ENCODE measurements at regions not wholly inside any gene's neighbourhood (a gene's known extent, or its start where the extent isn't known, plus 50 kb on each side); places are given as distances from the start of the nearest gene placed in this dataset.

GRCh38 chr9:96135753-96136290, 166.2 kb downstream of the HSD17B3 start (continued):
- TF ChIP-seq USF2 (IDR thresholded peaks at IDR 0.05; ENCODE audit: low read length) (no peak), KDM5A (IDR thresholded peaks at IDR 0.05; ENCODE audit: low read length) (no peak), TAF7 (optimal IDR thresholded peaks at IDR 0.05; ENCODE audit: borderline replicate concordance, low read depth, low read length) (no peak), HDAC6 (IDR thresholded peaks at IDR 0.05; ENCODE audit: low read depth, low read length) (no peak), NRF1 (IDR thresholded peaks at IDR 0.05; ENCODE audit: low read depth, low read length) (no peak), RBBP5 (IDR thresholded peaks at IDR 0.05; ENCODE audit: borderline replicate concordance, low read depth, low read length) (no peak)
